DND-41 (cell line): ENCODE measurements at regions not wholly inside any gene's neighbourhood (a gene's known extent, or its start where the extent isn't known, plus 50 kb on each side); places are given as distances from the start of the nearest gene placed in this dataset.

Experiments used
- CTCF ChIP-seq: IDR thresholded peaks from 2 replicates; pipeline ENCODE4 v1.5.1; 2012; ENCODE audit warnings: borderline replicate concordance, low read length, moderate library complexity, mild to moderate bottlenecking; ENCODE audit not compliant: poor library complexity, severe bottlenecking; ENCODE audit errors: extremely low read depth
- EZH2 ChIP-seq: IDR thresholded peaks from 3 replicates; pipeline ENCODE4 v1.6.1; 2012; ENCODE audit warnings: borderline replicate concordance, low read depth, mild to moderate bottlenecking, moderate library complexity, low read length, inconsistent platforms; ENCODE audit not compliant: severe bottlenecking

- TF ChIP-seq CTCF (no peak), EZH2 (no peak)
Measured at GRCh38 chr5:166073901-166074581, 2217.4 kb upstream of the WWC1 start.
